HG03045 (cell line): ENCODE measurements at regions not wholly inside any gene's neighbourhood (a gene's known extent, or its start where the extent isn't known, plus 50 kb on each side); places are given as distances from the start of the nearest gene placed in this dataset.
"Not testable (repeated sequence)": the region's sequence is repeated elsewhere in the genome, so short reads cannot be mapped to it uniquely, and the experiment has no call there.

Source experiments
- ATAC-seq: cut with Tn5 transposase; IDR thresholded peaks from one replicate; pipeline ENCODE4 v1.9.1; 2021; ENCODE audit warnings: mild to moderate bottlenecking, moderate library complexity; ENCODE audit not compliant: unreplicated experiment

DNA sequence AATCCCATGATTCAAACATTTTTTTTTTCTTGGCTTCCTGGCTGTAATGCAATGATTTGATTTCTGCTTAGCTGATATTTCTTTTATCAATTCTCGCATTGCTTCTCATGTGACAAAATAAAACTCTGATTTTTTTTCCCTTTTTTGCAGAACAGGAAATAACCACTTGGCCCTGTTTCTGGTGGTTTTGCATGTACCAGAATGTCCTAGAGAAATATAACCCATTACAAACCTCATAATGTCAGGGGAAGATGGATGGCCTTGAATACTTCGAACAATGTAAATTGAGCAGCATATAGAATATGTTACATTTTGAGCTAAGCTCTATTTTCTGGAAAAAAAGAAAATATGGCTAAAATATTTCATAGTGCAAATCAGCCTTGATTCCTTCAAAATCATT is 275.6 kb downstream of the RAP2B start:
- ATAC-seq, result no peak

DNA sequence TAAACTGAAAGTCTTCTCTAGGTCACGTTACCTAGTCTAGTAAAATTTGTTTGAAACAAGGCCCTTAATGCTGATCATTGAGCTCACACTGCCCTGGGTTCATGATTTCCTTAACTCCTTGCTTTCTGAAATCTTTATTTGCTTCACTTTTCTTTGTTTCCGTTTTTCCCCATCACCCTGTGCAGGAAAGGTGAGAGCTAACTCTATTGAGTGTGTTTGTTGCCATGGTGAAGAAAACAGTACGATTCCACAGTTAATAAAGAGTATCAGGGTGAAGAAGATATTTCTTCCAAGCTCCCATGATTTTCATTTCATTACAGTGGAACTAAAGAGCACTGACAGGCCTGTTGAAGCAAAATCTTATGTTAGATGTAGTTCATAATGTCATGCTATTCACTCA is 276.2 kb downstream of the RAP2B start:
- ATAC-seq, result no peak

- no peak for ATAC-seq
Observed at GRCh38 chr3:153439780-153440179, 277.8 kb downstream of the RAP2B start.

- ATAC-seq, result no peak
Observed at GRCh38 chr3:153440311-153440710, 278.3 kb downstream of the RAP2B start.

DNA sequence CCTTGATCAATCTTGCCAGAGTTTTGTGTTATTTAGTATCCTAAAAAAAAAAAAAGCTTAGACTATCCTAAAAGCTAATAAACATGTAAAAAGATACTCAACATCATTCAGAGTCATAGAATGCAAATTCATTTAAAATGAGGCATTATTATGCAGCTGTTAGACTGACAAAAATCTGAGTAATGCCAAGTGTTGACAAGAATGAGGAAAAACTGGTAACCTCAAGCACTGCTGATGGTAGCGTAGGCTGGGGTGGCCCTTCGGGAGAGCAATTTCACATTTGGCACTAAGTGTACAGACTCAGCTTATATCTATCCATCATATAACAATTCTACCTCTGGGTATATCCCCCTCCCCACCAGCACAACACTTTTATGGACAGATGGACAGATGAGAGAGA is 280.4 kb downstream of the RAP2B start:
- no peak for ATAC-seq

DNA sequence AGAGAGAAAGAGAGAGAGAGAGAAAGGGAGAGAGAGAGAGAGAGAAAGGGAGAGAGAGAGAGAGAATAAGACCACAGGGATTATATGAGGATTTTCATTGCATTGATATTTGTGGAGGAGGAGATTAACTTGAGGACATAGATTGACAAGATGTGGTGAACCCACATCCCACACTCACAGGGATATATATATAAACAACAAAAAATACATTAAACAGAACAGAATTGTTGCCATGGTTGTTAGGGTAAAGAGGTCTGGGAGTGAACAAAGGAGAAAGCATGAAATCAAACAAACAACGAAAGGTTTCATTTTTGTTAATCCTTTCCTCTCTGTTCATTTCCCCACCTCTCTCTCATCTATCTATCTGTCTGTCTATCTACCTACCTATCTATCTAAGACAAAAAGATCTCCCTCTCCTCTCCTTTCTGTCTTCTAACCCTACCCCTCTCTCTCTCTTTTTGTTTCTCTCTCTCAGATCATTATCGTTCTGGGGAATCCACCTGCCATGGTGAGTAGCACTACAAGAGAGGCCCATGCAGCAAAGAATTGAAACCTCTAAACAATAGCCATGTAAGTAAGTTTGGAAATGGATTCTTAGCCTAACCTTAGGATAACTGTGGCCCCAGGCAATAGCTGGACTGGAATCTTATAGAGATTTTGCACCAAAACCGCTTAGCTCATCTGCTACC is 280.9 kb downstream of the RAP2B start:
- no peak for ATAC-seq

DNA sequence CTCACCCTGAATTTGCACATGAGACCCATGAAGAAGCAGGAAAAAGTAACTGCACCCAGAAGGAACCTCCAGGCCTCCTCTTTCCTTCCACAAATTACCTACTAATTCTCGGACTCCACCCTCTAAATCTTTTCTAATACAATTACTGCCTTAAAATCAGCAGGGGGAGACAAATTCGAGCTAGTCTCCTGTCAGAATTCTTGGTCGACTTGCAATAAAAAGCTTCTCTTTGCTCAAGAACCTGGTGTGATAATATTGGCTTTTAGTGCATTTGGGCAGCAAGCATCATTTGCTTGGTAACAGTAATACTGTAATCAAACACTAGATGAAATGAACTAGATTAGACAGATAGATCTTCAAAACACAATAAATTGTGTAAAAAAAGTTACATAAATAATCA is 281.9 kb downstream of the RAP2B start:
- ATAC-seq, result no peak

- ATAC-seq, result no peak
Observed at GRCh38 chr3:153445817-153446216, 283.8 kb downstream of the RAP2B start.

DNA sequence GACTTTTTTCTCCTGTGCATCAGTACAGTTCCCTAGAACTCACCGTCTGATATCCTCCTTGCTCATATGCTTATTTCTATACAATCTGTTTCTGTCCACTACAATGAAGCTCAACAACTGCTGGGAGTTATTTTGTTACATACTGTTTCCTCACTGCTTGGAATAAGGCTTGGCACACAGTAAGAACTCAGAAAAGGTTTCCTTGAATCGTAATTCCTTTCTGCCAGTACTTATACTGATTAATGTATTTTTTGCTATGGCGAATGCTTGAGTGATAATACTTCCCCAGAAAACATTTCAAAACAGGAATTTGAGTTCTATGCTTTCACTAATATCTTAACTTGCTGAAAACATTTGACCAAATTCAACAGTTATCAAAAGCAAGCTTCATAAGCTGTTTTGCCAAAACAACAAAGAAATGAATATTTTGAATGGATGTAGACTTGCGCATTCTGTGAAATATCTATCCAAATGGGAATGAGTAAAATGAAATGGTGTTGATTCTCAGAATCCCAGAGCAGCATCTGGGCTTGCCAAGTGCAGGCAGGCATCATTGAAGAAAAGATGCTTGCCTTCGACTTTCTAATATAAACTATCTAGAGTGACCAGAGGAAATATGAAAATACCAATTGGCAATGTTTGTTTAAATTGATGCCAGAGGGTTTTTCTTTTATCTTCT is 286.3 kb downstream of the RAP2B start:
- ATAC-seq, result no peak

- no peak for ATAC-seq
Observed at GRCh38 chr3:153456833-153457545, 295.0 kb downstream of the RAP2B start.

- ATAC-seq, result no peak
Observed at GRCh38 chr3:153458881-153459280, 296.9 kb downstream of the RAP2B start.

- no peak for ATAC-seq
Observed at GRCh38 chr3:153462545-153462944, 300.5 kb downstream of the RAP2B start.

DNA sequence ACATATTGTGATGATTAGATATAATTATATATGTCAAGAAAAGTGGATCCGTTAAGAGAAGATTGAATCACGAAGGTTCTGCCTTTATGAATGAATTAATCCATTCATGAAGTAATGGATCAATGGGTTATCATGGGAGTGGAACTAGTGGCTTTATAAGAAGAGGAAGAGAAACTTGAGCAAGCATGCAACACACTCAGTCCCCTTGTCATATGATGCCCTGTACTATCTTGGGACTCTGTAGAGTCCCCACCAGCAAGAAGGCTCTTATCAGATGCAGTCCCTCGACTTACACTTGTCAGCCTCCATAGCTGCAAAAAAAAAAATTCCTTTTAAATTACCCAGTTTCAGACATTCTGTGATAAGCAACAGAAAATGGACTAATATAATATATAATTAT is 301.9 kb downstream of the RAP2B start:
- no peak for ATAC-seq

GRCh38 chr3:153469162-153469561 is 307.1 kb downstream of the RAP2B start:
- no peak for ATAC-seq

GRCh38 chr3:153484842-153485241 is 322.8 kb downstream of the RAP2B start:
- no peak for ATAC-seq

DNA sequence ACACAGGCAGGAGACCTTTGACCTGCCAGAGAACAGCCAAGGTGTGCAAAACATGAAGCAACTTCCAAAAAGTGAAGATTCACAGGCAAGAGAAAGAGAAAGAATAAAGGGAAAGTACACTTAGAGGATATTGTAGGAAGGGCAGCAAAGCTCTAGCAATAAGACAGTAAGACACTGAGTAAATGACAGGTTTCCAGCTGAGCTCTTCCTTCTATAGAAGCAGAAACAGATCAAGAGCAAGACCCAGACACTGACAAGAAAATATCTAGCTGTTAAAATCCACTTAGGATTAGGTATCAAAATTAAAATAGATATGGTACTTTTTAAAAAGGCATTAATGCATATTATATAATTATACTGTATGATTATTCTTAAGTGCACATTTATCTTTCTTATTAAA is 333.4 kb downstream of the RAP2B start:
- ATAC-seq, result no peak

DNA sequence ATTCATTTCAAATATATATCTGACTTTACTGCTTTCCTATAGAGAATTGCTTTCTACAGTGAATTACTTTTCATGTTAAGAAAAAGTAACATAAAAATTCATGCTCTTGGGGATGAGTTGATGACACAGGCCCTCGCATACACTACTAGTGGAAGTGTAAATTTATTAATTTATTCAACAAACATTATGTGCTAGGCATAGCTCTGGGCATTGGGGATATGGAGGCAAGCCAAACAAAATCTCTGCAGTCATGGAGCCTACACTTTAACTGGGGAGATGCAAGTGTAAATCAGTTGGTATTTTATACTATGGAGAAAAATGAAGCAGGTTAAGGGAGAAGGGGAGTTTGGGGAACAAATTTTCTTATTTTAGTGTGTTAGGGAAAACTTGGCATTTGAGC is 340.7 kb downstream of the RAP2B start:
- ATAC-seq, result no peak

- ATAC-seq, result no peak
Observed at GRCh38 chr3:153503873-153504272, 341.8 kb downstream of the RAP2B start.

DNA sequence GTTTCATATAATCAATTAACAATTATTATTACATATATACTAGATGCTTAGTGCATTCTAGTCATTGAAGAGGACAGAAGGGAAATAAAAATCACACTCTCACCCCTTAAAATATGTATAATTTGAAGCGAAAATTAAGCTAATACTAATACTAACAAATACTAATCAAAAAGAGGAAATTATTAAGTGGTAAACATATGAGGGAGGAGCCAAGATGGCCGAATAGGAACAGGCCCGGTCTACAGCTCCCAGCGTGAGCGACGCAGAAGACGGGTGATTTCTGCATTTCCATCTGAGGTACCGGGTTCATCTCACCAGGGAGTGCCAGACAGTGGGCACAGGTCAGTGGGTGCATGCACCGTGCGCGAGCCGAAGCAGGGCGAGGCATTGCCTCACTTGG is 344.2 kb downstream of the RAP2B start:
- not testable (repeated sequence) for ATAC-seq

DNA sequence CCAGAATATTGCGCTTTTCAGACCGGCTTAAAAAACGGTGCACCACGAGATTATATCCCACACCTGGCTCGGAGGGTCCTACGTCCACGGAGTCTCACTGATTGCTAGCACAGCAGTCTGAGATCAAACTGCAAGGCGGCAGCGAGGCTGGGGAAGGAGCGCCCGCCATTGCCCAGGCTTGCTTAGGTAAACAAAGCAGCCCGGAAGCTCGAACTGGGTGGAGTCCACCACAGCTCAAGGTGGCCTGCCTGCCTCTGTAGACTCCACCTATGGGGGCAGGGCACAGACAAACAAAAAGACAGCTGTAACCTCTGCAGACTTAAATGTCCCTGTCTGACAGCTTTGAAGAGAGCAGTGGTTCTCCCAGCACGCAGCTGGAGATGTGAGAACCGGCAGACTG is 344.7 kb downstream of the RAP2B start:
- ATAC-seq, result not testable (repeated sequence)

DNA sequence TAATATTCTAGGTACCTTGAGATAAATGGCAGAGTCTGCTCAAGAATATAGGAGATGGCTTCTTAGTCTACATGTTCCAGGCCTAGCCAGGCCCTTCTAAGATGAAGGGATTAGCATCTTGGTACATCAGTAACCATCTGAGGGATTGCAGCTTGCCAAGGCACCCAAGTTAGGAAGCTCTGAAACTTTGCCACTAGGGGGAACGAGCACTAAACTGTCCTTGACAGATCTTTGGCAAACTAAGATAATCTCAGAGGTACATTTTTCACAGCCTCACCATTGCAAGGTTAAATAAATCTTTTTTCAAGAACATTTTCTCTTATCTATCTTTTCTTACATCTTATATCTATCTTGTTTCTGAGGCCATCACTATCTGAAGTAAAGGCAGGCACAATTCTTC is 351.2 kb downstream of the RAP2B start:
- no peak for ATAC-seq

GRCh38 chr3:153528473-153528872 is 366.4 kb downstream of the RAP2B start:
- no peak for ATAC-seq
